ENCODE measurements at regions not wholly inside any gene's neighbourhood (a gene's known extent, or its start where the extent isn't known, plus 50 kb on each side); places are given as distances from the start of the nearest gene placed in this dataset.

- no peak overlapping the region for H3K9ac ChIP-seq
- no peak overlapping the region for H2AFZ ChIP-seq (ENCODE audit: low read depth)
- no peaks in the 10 kb centered on the region for H4K20me1 ChIP-seq (ENCODE audit: insufficient read depth)
- 73% methylated on average over 3 of the region's 3 CpGs for WGBS (ENCODE audit: low lambda C conversion rate)
- H3K27ac ChIP-seq (ENCODE audit: low read depth in 2 of 2, low read length in 1 of 2) = no peak overlapping the region
- no peaks in the 10 kb centered on the region for H3K27me3 ChIP-seq (ENCODE audit: insufficient read depth)
- no peak for TF ChIP-seq USF1 (IDR thresholded peaks at IDR 0.05; ENCODE audit: borderline replicate concordance, low read depth)
- no peak for TF ChIP-seq GATA2 (CRISPR knock-in tag; IDR thresholded peaks at IDR 0.05)
- TF ChIP-seq RAD21 (IDR thresholded peaks at IDR 0.05; ENCODE audit: low read length) = no peak
- TF ChIP-seq FOXJ3 (CRISPR knock-in tag; IDR thresholded peaks at IDR 0.05) = no peak
- TF ChIP-seq EZH2phosphoT487 (IDR thresholded peaks at IDR 0.05; ENCODE audit: borderline replicate concordance, low read depth) = no peak
- TF ChIP-seq MXI1 (IDR thresholded peaks at IDR 0.05; ENCODE audit: low read depth, low read length) = no peak
- TF ChIP-seq TAF1 (IDR thresholded peaks at IDR 0.05; ENCODE audit: borderline replicate concordance, low read depth, low read length) = no peak
- no peak for TF ChIP-seq CTCF (IDR thresholded peaks at IDR 0.05)
- no peak for TF ChIP-seq GABPA (IDR thresholded peaks at IDR 0.05; ENCODE audit: low read depth)
- no peak for TF ChIP-seq RFX5 (IDR thresholded peaks at IDR 0.05; ENCODE audit: low read length)
- TF ChIP-seq ELF1 (IDR thresholded peaks at IDR 0.05) = no peak
- no peak for TF ChIP-seq ZBTB33 (IDR thresholded peaks at IDR 0.05; ENCODE audit: borderline replicate concordance, low read depth)
- POLR2A ChIA-PET = no interaction called here
- no peaks in the 10 kb centered on the region for H3K9me2 ChIP-seq
- no peaks in the 10 kb centered on the region for H3K4me1 ChIP-seq (ENCODE audit: control insufficient read depth in 1 of 2, insufficient read depth in 2 of 2, low read depth in 1 of 2, low read length in 1 of 2)
- no peaks in the 10 kb centered on the region for H3K79me2 ChIP-seq (ENCODE audit: insufficient read depth)
- no peak overlapping the region for H3K4me3 ChIP-seq (ENCODE audit: low read depth in 2 of 2, low read length in 1 of 2)
- no peaks in the 10 kb centered on the region for H3K36me3 ChIP-seq (replicated peaks in 1 of 2; ENCODE audit: control insufficient read depth in 1 of 2, insufficient read depth in 2 of 2, low read length in 1 of 2)
- H3K9me3 ChIP-seq = no peaks in the 10 kb centered on the region
- CTCF ChIA-PET = no interaction called here
- H3F3A ChIP-seq (replicated peaks; ENCODE audit: insufficient read depth) = no peaks in the 10 kb centered on the region
- no peak for DNase-seq
- no peak overlapping the region for H3K4me2 ChIP-seq
These were observed 455.7 kb downstream of the CD83 start for GRCh38 chr6:14573267-14573666.

- ChIA-PET POLR2A (no interaction called here), CTCF (no interaction called here)
- H3K79me2 ChIP-seq (ENCODE audit: insufficient read depth) = no peaks in the 10 kb centered on the region
- no peaks in the 10 kb centered on the region for H3K9me3 ChIP-seq
- no peak overlapping the region for H3K27ac ChIP-seq (ENCODE audit: low read depth in 2 of 2, low read length in 1 of 2)
- no peak overlapping the region for H3K4me2 ChIP-seq
- no peaks in the 10 kb centered on the region for H3K9me2 ChIP-seq
- no peak overlapping the region for H3K9ac ChIP-seq
- no peaks in the 10 kb centered on the region for H3K4me1 ChIP-seq (ENCODE audit: control insufficient read depth in 1 of 2, insufficient read depth in 2 of 2, low read depth in 1 of 2, low read length in 1 of 2)
- H3F3A ChIP-seq (replicated peaks; ENCODE audit: insufficient read depth) = no peaks in the 10 kb centered on the region
- DNase-seq = no peak
- no peaks in the 10 kb centered on the region for H3K27me3 ChIP-seq (ENCODE audit: insufficient read depth)
- WGBS (ENCODE audit: low lambda C conversion rate) = 29% methylated on average over 2 of the region's 2 CpGs
- no peaks in the 10 kb centered on the region for H4K20me1 ChIP-seq (ENCODE audit: insufficient read depth)
- no peak overlapping the region for H3K4me3 ChIP-seq (ENCODE audit: low read depth in 2 of 2, low read length in 1 of 2)
- no peaks in the 10 kb centered on the region for H3K36me3 ChIP-seq (replicated peaks in 1 of 2; ENCODE audit: control insufficient read depth in 1 of 2, insufficient read depth in 2 of 2, low read length in 1 of 2)
- H2AFZ ChIP-seq (ENCODE audit: low read depth) = no peak overlapping the region
- TF ChIP-seq MAX (IDR thresholded peaks at IDR 0.05; ENCODE audit: low read depth) (no peak), PBX3 (IDR thresholded peaks at IDR 0.05) (no peak), EP300 (IDR thresholded peaks at IDR 0.05; ENCODE audit: borderline replicate concordance in 1 of 2, low read depth in 1 of 2, low read length in 1 of 2) (no peak), POLR2AphosphoS5 (IDR thresholded peaks at IDR 0.05; ENCODE audit: low read depth, low read length) (no peak), RXRA (IDR thresholded peaks at IDR 0.05; ENCODE audit: borderline replicate concordance, low read depth) (no peak), REST (IDR thresholded peaks at IDR 0.05; ENCODE audit: low read depth, low read length) (no peak), ELF1 (IDR thresholded peaks at IDR 0.05) (no peak), YY1 (IDR thresholded peaks at IDR 0.05; ENCODE audit: low read depth) (no peak)
These were observed 456.2 kb downstream of the CD83 start for GRCh38 chr6:14573703-14574290.

Measured in SK-N-SH (cell line).